ENCODE measurements at regions not wholly inside any gene's neighbourhood (a gene's known extent, or its start where the extent isn't known, plus 50 kb on each side); places are given as distances from the start of the nearest gene placed in this dataset.

DNA sequence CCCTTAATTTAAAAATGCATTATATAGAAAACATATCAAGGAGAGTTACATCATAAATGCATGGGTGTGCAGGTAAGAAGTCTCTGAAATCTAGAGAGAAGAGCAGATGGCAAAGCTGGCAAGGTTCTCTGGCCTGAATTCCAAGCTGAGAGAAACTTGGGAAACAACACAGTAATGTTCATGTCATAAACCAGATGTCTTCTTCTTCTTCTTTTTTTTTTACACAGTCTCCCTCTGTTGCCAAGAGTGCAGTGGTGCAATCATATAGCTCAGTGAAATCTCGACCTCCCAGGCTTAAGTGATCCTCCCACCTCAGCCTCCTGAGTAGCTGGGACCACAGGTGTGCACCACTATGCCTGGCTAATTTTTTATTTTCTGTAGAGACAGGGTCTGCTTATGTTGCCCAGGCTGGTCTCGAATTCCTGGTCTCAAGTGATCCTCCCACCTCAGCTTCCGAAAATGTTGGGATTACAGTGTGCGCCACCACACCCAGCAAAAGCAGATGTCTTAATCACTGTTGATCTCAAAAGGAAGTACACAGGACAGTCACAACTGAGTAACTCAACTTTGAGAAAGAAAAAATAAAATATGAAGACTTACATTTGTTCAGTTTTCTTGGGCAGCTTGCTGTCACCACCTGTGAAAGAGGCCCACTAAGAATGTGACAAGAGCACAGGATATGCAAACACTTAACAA lies 77.3 kb downstream of the DNAAF9 start:
- Histone ChIP-seq H3K27ac (ENCODE audit: low read depth in 2 of 2, low read length in 2 of 2) (no peak overlapping the region), H3K36me3 (ENCODE audit: control insufficient read depth in 2 of 2, insufficient read depth in 2 of 2, low read length in 2 of 2) (peaks cover 2 to 3% of the 10 kb centered on the region in 2 donors), H3K27me3 (ENCODE audit: control insufficient read depth in 2 of 2, insufficient read depth in 2 of 2, low read length in 2 of 2) (no peaks in the 10 kb centered on the region)

GRCh38 chr20:3328501-3328900 lies 79.0 kb downstream of the DNAAF9 start:
- H3K4me1 ChIP-seq (ENCODE audit: control insufficient read depth in 2 of 2, insufficient read depth in 2 of 2, low read length in 2 of 2): no peaks in the 10 kb centered on the region
- no peaks in the 10 kb centered on the region for H3K27me3 ChIP-seq (ENCODE audit: control insufficient read depth in 2 of 2, insufficient read depth in 2 of 2, low read length in 2 of 2)
- H3K27ac ChIP-seq (ENCODE audit: low read depth in 2 of 2, low read length in 2 of 2): no peak overlapping the region
- H3K36me3 ChIP-seq (ENCODE audit: control insufficient read depth in 2 of 2, insufficient read depth in 2 of 2, low read length in 2 of 2): peaks cover 0 to 2% of the 10 kb centered on the region in 2 donors
- no peak overlapping the region for H3K9ac ChIP-seq (ENCODE audit: low read depth in 1 of 2, low read length in 2 of 2)
- H3K9me3 ChIP-seq (ENCODE audit: control insufficient read depth in 2 of 2, low read length in 2 of 2): no peaks in the 10 kb centered on the region
- no peak overlapping the region for H3K4me3 ChIP-seq (ENCODE audit: low read length in 2 of 2)

More for the DNA sequence above, 77.3 kb downstream of the DNAAF9 start:
- H3K9me3 ChIP-seq (ENCODE audit: control insufficient read depth in 2 of 2, low read length in 2 of 2): no peaks in the 10 kb centered on the region
- H3K9ac ChIP-seq (ENCODE audit: low read depth in 1 of 2, low read length in 2 of 2): no peak overlapping the region
- H3K4me1 ChIP-seq (ENCODE audit: control insufficient read depth in 2 of 2, insufficient read depth in 2 of 2, low read length in 2 of 2): no peaks in the 10 kb centered on the region
- no peak overlapping the region for H3K4me3 ChIP-seq (ENCODE audit: low read length in 2 of 2)

GRCh38 chr20:3326779-3327521 lies 80.5 kb downstream of the DNAAF9 start:
- Histone ChIP-seq H3K9me3 (ENCODE audit: control insufficient read depth in 2 of 2, low read length in 2 of 2) (no peaks in the 10 kb centered on the region), H3K9ac (ENCODE audit: low read depth in 1 of 2, low read length in 2 of 2) (no peak overlapping the region), H3K36me3 (ENCODE audit: control insufficient read depth in 2 of 2, insufficient read depth in 2 of 2, low read length in 2 of 2) (peaks cover 0 to 2% of the 10 kb centered on the region in 2 donors), H3K4me3 (ENCODE audit: low read length in 2 of 2) (no peak overlapping the region), H3K27ac (ENCODE audit: low read depth in 2 of 2, low read length in 2 of 2) (no peak overlapping the region), H3K4me1 (ENCODE audit: control insufficient read depth in 2 of 2, insufficient read depth in 2 of 2, low read length in 2 of 2) (no peaks in the 10 kb centered on the region), H3K27me3 (ENCODE audit: control insufficient read depth in 2 of 2, insufficient read depth in 2 of 2, low read length in 2 of 2) (no peaks in the 10 kb centered on the region)

GRCh38 chr20:3325864-3326263 lies 81.6 kb downstream of the DNAAF9 start:
- H3K36me3 ChIP-seq (ENCODE audit: control insufficient read depth in 2 of 2, insufficient read depth in 2 of 2, low read length in 2 of 2): no peaks in the 10 kb centered on the region
- no peak overlapping the region for H3K9ac ChIP-seq (ENCODE audit: low read depth in 1 of 2, low read length in 2 of 2)
- no peaks in the 10 kb centered on the region for H3K4me1 ChIP-seq (ENCODE audit: control insufficient read depth in 2 of 2, insufficient read depth in 2 of 2, low read length in 2 of 2)
- peaks cover 0 to 2% of the 10 kb centered on the region in 2 donors for H3K27me3 ChIP-seq (ENCODE audit: control insufficient read depth in 2 of 2, insufficient read depth in 2 of 2, low read length in 2 of 2)
- no peaks in the 10 kb centered on the region for H3K9me3 ChIP-seq (ENCODE audit: control insufficient read depth in 2 of 2, low read length in 2 of 2)
- no peak overlapping the region for H3K27ac ChIP-seq (ENCODE audit: low read depth in 2 of 2, low read length in 2 of 2)
- H3K4me3 ChIP-seq (ENCODE audit: low read length in 2 of 2): no peak overlapping the region

DNA sequence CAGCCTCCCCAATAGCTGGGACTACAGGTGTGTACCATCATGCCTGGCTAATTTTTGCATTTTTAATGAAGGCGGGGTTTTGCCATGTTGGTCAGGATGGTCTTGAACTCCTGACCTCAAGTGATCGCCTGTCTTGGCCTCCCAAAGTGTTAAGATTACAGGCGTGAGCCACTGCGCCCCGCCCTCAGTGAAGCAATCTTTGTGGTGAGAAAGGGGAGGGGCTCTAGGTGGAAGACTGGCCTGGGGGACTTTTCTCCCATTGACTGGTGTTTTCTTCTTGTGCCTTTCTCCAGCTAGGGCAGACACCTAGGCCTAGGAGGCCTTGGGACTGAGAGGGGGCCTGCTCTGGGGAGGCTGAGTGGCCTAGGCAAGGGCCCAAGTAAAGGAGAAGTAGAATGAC lies 84.1 kb downstream of the DNAAF9 start:
- Histone ChIP-seq H3K9me3 (ENCODE audit: control insufficient read depth in 2 of 2, low read length in 2 of 2) (no peaks in the 10 kb centered on the region), H3K4me3 (ENCODE audit: low read length in 2 of 2) (no peak overlapping the region), H3K36me3 (ENCODE audit: control insufficient read depth in 2 of 2, insufficient read depth in 2 of 2, low read length in 2 of 2) (no peaks in the 10 kb centered on the region), H3K27ac (ENCODE audit: low read depth in 2 of 2, low read length in 2 of 2) (no peak overlapping the region), H3K4me1 (ENCODE audit: control insufficient read depth in 2 of 2, insufficient read depth in 2 of 2, low read length in 2 of 2) (no peaks in the 10 kb centered on the region), H3K9ac (ENCODE audit: low read depth in 1 of 2, low read length in 2 of 2) (no peak overlapping the region), H3K27me3 (ENCODE audit: control insufficient read depth in 2 of 2, insufficient read depth in 2 of 2, low read length in 2 of 2) (peaks cover 0 to 2% of the 10 kb centered on the region in 2 donors)

GRCh38 chr20:3318226-3318884 lies 79.4 kb upstream of the SLC4A11 start:
- Histone ChIP-seq H3K27ac (ENCODE audit: low read depth in 2 of 2, low read length in 2 of 2) (no peak overlapping the region), H3K4me1 (ENCODE audit: control insufficient read depth in 2 of 2, insufficient read depth in 2 of 2, low read length in 2 of 2) (no peaks in the 10 kb centered on the region), H3K4me3 (ENCODE audit: low read length in 2 of 2) (no peak overlapping the region), H3K27me3 (ENCODE audit: control insufficient read depth in 2 of 2, insufficient read depth in 2 of 2, low read length in 2 of 2) (peaks cover 0 to 2% of the 10 kb centered on the region in 2 donors), H3K9me3 (ENCODE audit: control insufficient read depth in 2 of 2, low read length in 2 of 2) (no peaks in the 10 kb centered on the region), H3K36me3 (ENCODE audit: control insufficient read depth in 2 of 2, insufficient read depth in 2 of 2, low read length in 2 of 2) (peaks cover 0 to 3% of the 10 kb centered on the region in 2 donors), H3K9ac (ENCODE audit: low read depth in 1 of 2, low read length in 2 of 2) (no peak overlapping the region)

DNA sequence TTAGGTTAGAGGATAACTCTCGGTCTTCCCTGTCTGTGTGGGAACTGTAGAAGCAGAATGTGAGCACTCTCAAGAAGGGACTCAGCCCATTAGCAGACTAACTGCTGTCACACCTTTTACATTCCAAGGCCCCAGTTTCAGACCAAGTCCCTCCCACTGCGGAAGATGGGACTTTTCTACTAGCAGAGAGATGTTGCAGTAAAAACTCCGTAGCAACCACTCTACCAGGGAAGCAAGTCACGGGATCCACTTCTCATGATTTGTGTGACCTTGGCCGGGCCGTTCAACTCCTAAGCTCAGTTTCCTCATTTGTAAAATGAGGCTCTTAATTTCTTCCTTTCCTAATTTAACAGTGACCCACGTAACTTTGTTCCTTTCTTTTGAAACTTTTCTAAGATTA lies 77.1 kb upstream of the SLC4A11 start:
- Histone ChIP-seq H3K9ac (ENCODE audit: low read depth in 1 of 2, low read length in 2 of 2) (no peak overlapping the region), H3K4me3 (ENCODE audit: low read length in 2 of 2) (no peak overlapping the region), H3K9me3 (ENCODE audit: control insufficient read depth in 2 of 2, low read length in 2 of 2) (no peaks in the 10 kb centered on the region), H3K27me3 (ENCODE audit: control insufficient read depth in 2 of 2, insufficient read depth in 2 of 2, low read length in 2 of 2) (no peaks in the 10 kb centered on the region), H3K27ac (ENCODE audit: low read depth in 2 of 2, low read length in 2 of 2) (no peak overlapping the region), H3K36me3 (ENCODE audit: control insufficient read depth in 2 of 2, insufficient read depth in 2 of 2, low read length in 2 of 2) (peaks cover 0 to 3% of the 10 kb centered on the region in 2 donors), H3K4me1 (ENCODE audit: control insufficient read depth in 2 of 2, insufficient read depth in 2 of 2, low read length in 2 of 2) (no peaks in the 10 kb centered on the region)

GRCh38 chr20:3315136-3315535 lies 76.1 kb upstream of the SLC4A11 start:
- H3K9me3 ChIP-seq (ENCODE audit: control insufficient read depth in 2 of 2, low read length in 2 of 2): no peaks in the 10 kb centered on the region
- no peak overlapping the region for H3K4me3 ChIP-seq (ENCODE audit: low read length in 2 of 2)
- peaks cover 0 to 3% of the 10 kb centered on the region in 2 donors for H3K36me3 ChIP-seq (ENCODE audit: control insufficient read depth in 2 of 2, insufficient read depth in 2 of 2, low read length in 2 of 2)
- no peak overlapping the region for H3K27ac ChIP-seq (ENCODE audit: low read depth in 2 of 2, low read length in 2 of 2)
- H3K4me1 ChIP-seq (ENCODE audit: control insufficient read depth in 2 of 2, insufficient read depth in 2 of 2, low read length in 2 of 2): no peaks in the 10 kb centered on the region
- H3K9ac ChIP-seq (ENCODE audit: low read depth in 1 of 2, low read length in 2 of 2): no peak overlapping the region
- H3K27me3 ChIP-seq (ENCODE audit: control insufficient read depth in 2 of 2, insufficient read depth in 2 of 2, low read length in 2 of 2): no peaks in the 10 kb centered on the region

DNA sequence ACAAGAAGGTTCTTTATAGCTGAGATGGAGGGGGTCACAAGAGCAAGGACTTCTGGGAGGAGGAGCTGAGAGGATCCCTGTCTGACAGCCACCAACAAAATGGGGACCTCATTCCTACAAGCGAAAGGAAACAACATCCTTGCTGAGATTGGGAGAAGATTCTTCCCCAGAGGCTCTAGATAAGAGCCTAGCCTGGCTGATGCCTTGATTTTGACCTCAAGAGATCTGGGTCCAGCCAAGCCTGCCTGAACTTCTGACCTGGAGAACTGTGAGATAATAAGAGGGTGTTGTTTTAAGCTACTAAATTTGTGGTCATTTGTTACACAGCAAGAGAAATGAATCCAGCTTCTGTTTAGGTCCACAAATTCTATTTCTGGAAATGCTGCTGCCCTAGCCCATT lies 75.4 kb upstream of the SLC4A11 start:
- H3K27me3 ChIP-seq (ENCODE audit: control insufficient read depth in 2 of 2, insufficient read depth in 2 of 2, low read length in 2 of 2): no peaks in the 10 kb centered on the region
- H3K4me1 ChIP-seq (ENCODE audit: control insufficient read depth in 2 of 2, insufficient read depth in 2 of 2, low read length in 2 of 2): no peaks in the 10 kb centered on the region
- H3K9ac ChIP-seq (ENCODE audit: low read depth in 1 of 2, low read length in 2 of 2): no peak overlapping the region
- no peak overlapping the region for H3K4me3 ChIP-seq (ENCODE audit: low read length in 2 of 2)
- H3K36me3 ChIP-seq (ENCODE audit: control insufficient read depth in 2 of 2, insufficient read depth in 2 of 2, low read length in 2 of 2): peaks cover 0 to 3% of the 10 kb centered on the region in 2 donors
- H3K27ac ChIP-seq (ENCODE audit: low read depth in 2 of 2, low read length in 2 of 2): no peak overlapping the region
- no peaks in the 10 kb centered on the region for H3K9me3 ChIP-seq (ENCODE audit: control insufficient read depth in 2 of 2, low read length in 2 of 2)

DNA sequence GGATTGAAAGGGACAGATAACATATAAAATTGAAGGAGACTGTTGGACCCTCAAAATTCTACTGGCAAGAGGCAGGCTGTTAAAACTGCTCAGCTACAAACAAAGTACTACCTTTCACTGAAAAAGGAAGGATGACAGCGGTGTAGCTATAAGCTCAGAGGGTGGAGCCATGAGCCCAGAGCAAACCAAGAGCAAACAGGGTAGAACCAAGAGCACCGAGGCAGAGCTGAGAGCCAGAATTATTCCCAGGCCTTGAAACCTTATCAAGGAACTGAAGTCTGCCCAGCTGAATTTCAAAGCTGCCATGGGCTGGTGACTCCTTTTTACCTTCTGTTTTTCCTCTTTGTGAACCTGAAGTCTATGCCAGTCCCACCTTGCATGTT lies 74.7 kb upstream of the SLC4A11 start:
- Histone ChIP-seq H3K9ac (ENCODE audit: low read depth in 1 of 2, low read length in 2 of 2) (no peak overlapping the region), H3K9me3 (ENCODE audit: control insufficient read depth in 2 of 2, low read length in 2 of 2) (no peaks in the 10 kb centered on the region), H3K4me3 (ENCODE audit: low read length in 2 of 2) (no peak overlapping the region), H3K4me1 (ENCODE audit: control insufficient read depth in 2 of 2, insufficient read depth in 2 of 2, low read length in 2 of 2) (no peaks in the 10 kb centered on the region), H3K27me3 (ENCODE audit: control insufficient read depth in 2 of 2, insufficient read depth in 2 of 2, low read length in 2 of 2) (no peaks in the 10 kb centered on the region), H3K36me3 (ENCODE audit: control insufficient read depth in 2 of 2, insufficient read depth in 2 of 2, low read length in 2 of 2) (peaks cover 0 to 3% of the 10 kb centered on the region in 2 donors), H3K27ac (ENCODE audit: low read depth in 2 of 2, low read length in 2 of 2) (no peak overlapping the region)

All from mucosa of rectum (tissue), 2 donors.